OCI-LY7 (cell line): ENCODE measurements at regions not wholly inside any gene's neighbourhood (a gene's known extent, or its start where the extent isn't known, plus 50 kb on each side); places are given as distances from the start of the nearest gene placed in this dataset.

Source experiments
- EZH2phosphoT487 ChIP-seq: fragments of 200-600 bp; sonication (generic); IDR thresholded peaks from 2 replicates; pipeline ENCODE4 v1.6.1; 2018; ENCODE audit warnings: low read depth, borderline replicate concordance, mild to moderate bottlenecking, mixed run types, antibody characterized with exemption, low read length, moderate library complexity, mixed read lengths
- TF ChIP-seq, protein P1 (sequence below): fragments of 200-600 bp; sonication (generic); conservative IDR thresholded peaks from 2 replicates; pipeline ENCODE4 v1.5.1; 2014; ENCODE audit warnings: mild to moderate bottlenecking, antibody characterized with exemption, low read length, moderate library complexity, mixed read lengths

DNA sequence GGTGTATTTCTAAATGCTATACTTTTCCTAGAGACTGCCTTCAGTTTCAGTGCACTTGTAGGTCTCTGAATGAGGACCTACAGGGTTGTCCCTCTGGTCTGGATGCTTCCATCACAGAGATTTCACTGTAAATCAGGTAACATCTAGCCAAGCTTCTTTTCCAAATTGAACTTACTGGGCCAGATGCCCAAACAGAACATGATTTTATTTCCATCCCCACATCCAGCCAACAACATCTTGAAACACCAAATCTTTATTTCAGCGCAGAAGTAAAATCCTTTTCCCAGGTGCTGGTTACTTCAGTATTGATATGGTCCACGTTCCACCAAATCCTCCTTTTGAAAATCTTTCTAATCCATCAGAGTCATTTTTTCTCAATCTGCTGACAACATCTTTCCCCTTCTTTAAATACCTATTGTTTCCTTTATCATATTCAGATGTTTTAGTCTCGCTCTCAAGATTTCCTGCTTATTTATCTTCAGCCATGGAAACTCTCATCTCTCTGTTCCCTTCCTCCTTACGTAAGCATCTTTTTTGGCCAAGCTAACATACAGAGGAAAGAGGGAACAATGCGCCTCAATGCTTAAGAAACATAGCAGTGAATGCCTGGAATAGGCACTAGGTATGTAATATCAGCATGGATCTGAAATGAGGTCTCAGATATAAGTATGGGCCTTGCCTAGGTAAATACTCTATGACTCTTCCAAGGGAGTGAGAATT, 201.2 kb upstream of the MTNR1B start:
- TF ChIP-seq, protein P1, sequence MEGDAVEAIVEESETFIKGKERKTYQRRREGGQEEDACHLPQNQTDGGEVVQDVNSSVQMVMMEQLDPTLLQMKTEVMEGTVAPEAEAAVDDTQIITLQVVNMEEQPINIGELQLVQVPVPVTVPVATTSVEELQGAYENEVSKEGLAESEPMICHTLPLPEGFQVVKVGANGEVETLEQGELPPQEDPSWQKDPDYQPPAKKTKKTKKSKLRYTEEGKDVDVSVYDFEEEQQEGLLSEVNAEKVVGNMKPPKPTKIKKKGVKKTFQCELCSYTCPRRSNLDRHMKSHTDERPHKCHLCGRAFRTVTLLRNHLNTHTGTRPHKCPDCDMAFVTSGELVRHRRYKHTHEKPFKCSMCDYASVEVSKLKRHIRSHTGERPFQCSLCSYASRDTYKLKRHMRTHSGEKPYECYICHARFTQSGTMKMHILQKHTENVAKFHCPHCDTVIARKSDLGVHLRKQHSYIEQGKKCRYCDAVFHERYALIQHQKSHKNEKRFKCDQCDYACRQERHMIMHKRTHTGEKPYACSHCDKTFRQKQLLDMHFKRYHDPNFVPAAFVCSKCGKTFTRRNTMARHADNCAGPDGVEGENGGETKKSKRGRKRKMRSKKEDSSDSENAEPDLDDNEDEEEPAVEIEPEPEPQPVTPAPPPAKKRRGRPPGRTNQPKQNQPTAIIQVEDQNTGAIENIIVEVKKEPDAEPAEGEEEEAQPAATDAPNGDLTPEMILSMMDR, result no peak
- no peak for TF ChIP-seq EZH2phosphoT487
